GM06990 (cell line): ENCODE measurements at regions not wholly inside any gene's neighbourhood (a gene's known extent, or its start where the extent isn't known, plus 50 kb on each side); places are given as distances from the start of the nearest gene placed in this dataset.
A peak's percentile ranks its signal among the peaks of the same experiment; 100 is the strongest.

Experiments used
- DNase-seq: peaks from one replicate; pipeline ENCODE4 v3.0.0-alpha.2; 2011; ENCODE audit not compliant: insufficient read length; ENCODE audit errors: extremely low read depth
- H3K27me3 ChIP-seq: replicated peaks from 2 replicates; pipeline ENCODE4 v1.6.0; 2011; ENCODE audit warnings: low read length; ENCODE audit not compliant: control insufficient read depth, insufficient read depth
- H3K36me3 ChIP-seq: 2 replicates; pipeline ENCODE4 v1.5.1; 2011; ENCODE audit warnings: low read length; ENCODE audit not compliant: control insufficient read depth, insufficient read depth
- H3K4me3 ChIP-seq: replicated peaks from 2 replicates; pipeline ENCODE4 v1.5.1; 2011; ENCODE audit warnings: low read depth, mild to moderate bottlenecking, control low read depth, low read length
- TF ChIP-seq, protein P1 (sequence below): IDR thresholded peaks from 2 replicates; pipeline ENCODE4 v1.5.1; 2011; ENCODE audit warnings: low read length, control low read depth, mild to moderate bottlenecking, inconsistent platforms; ENCODE audit not compliant: insufficient read depth, poor library complexity, severe bottlenecking

DNA sequence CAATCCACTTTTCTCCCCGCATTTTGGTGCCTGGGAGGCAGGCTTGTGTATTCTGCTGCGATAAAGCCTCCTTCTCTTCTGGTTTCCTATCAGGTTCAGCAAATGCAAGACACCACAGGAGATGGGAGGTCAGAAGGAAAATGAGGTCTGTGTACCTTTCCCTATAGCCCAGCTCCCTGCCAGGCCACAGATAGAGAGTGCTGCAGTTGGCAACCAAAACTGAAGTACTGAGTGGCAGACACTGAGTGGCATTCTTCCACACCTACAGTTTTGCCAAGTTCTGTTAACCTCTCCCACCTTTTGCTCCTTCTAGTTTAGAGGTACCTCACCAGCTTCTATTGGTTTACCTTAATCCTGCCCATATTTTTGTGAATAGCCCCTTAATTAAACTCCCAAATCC is 948.4 kb downstream of the SORCS1 start:
- DNase-seq = no peak
- H3K4me3 ChIP-seq = no peak overlapping the region
- no peaks in the 10 kb centered on the region for H3K36me3 ChIP-seq
- TF ChIP-seq, protein P1, sequence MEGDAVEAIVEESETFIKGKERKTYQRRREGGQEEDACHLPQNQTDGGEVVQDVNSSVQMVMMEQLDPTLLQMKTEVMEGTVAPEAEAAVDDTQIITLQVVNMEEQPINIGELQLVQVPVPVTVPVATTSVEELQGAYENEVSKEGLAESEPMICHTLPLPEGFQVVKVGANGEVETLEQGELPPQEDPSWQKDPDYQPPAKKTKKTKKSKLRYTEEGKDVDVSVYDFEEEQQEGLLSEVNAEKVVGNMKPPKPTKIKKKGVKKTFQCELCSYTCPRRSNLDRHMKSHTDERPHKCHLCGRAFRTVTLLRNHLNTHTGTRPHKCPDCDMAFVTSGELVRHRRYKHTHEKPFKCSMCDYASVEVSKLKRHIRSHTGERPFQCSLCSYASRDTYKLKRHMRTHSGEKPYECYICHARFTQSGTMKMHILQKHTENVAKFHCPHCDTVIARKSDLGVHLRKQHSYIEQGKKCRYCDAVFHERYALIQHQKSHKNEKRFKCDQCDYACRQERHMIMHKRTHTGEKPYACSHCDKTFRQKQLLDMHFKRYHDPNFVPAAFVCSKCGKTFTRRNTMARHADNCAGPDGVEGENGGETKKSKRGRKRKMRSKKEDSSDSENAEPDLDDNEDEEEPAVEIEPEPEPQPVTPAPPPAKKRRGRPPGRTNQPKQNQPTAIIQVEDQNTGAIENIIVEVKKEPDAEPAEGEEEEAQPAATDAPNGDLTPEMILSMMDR = no peak
- H3K27me3 ChIP-seq = no peaks in the 10 kb centered on the region

- no peak overlapping the region for H3K4me3 ChIP-seq
- H3K36me3 ChIP-seq = no peaks in the 10 kb centered on the region
- no peak for DNase-seq
- TF ChIP-seq, protein P1 = no peak
- no peaks in the 10 kb centered on the region for H3K27me3 ChIP-seq
Measured at GRCh38 chr10:106214243-106214642, 950.3 kb downstream of the SORCS1 start.

GRCh38 chr10:106213493-106213892 is 951.0 kb downstream of the SORCS1 start:
- DNase-seq = no peak
- H3K4me3 ChIP-seq = no peak overlapping the region
- TF ChIP-seq, protein P1 = no peak
- no peaks in the 10 kb centered on the region for H3K27me3 ChIP-seq
- H3K36me3 ChIP-seq = no peaks in the 10 kb centered on the region

DNA sequence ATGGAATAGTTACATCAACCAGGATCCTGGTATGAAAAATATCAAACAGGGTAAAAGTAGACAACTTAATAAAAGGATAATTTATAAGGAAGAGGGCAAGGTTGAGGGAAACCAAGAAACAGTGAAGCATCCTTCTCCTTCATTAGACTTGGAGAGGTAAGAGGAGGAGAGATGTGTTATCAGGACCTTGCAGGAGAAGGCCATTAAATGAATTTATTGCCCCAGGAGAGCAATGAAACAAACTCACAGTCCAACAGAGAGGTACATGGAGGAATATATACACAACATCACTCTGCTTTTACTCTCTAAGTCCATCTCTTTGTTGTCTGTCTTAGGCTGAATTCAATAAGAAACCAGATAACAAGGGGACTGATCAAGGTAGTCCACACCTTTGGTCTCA is 966.2 kb downstream of the SORCS1 start:
- no peak overlapping the region for H3K4me3 ChIP-seq
- TF ChIP-seq, protein P1 = no peak
- H3K36me3 ChIP-seq = no peaks in the 10 kb centered on the region
- no peaks in the 10 kb centered on the region for H3K27me3 ChIP-seq
- no peak for DNase-seq

GRCh38 chr10:106189292-106189691 is 975.2 kb downstream of the SORCS1 start:
- no peak for DNase-seq
- no peak overlapping the region for H3K4me3 ChIP-seq
- H3K27me3 ChIP-seq = no peaks in the 10 kb centered on the region
- TF ChIP-seq, protein P1 = peak; percentile 54
- H3K36me3 ChIP-seq = no peaks in the 10 kb centered on the region

- TF ChIP-seq, protein P1 = no peak
- DNase-seq = no peak
- H3K27me3 ChIP-seq = no peaks in the 10 kb centered on the region
- H3K36me3 ChIP-seq = no peaks in the 10 kb centered on the region
- H3K4me3 ChIP-seq = no peak overlapping the region
Measured at GRCh38 chr10:106185951-106186350, 978.6 kb downstream of the SORCS1 start.
